ENCODE measurements at regions not wholly inside any gene's neighbourhood (a gene's known extent, or its start where the extent isn't known, plus 50 kb on each side); places are given as distances from the start of the nearest gene placed in this dataset.
"Not testable (repeated sequence)": the region's sequence is repeated elsewhere in the genome, so short reads cannot be mapped to it uniquely, and the experiment has no call there.

GRCh38 chr4:17020901-17021300, 122.5 kb upstream of the LDB2 start:
- no peaks in the 10 kb centered on the region for H3K9me3 ChIP-seq
- intact Hi-C loops (cut with DNase I), result no loop called here
- H3K36me3 ChIP-seq, result no peaks in the 10 kb centered on the region
- H3K4me1 ChIP-seq, result no peaks in the 10 kb centered on the region
- H3K4me3 ChIP-seq, result no peak overlapping the region
- TF ChIP-seq CTCF (IDR thresholded peaks at IDR 0.05), result no peak
- no peak for DNase-seq
- ATAC-seq, result no peak
- no peaks in the 10 kb centered on the region for H3K27me3 ChIP-seq
- H3K27ac ChIP-seq, result no peak overlapping the region

GRCh38 chr4:17020451-17020850, 122.0 kb upstream of the LDB2 start:
- H3K27me3 ChIP-seq, result no peaks in the 10 kb centered on the region
- intact Hi-C loops (cut with DNase I), result no loop called here
- no peak overlapping the region for H3K27ac ChIP-seq
- H3K4me3 ChIP-seq, result no peak overlapping the region
- no peak for TF ChIP-seq CTCF (IDR thresholded peaks at IDR 0.05)
- no peaks in the 10 kb centered on the region for H3K36me3 ChIP-seq
- no peaks in the 10 kb centered on the region for H3K4me1 ChIP-seq
- H3K9me3 ChIP-seq, result no peaks in the 10 kb centered on the region
- DNase-seq (no peak), ATAC-seq (no peak)

GRCh38 chr4:17018621-17019020, 120.2 kb upstream of the LDB2 start:
- H3K36me3 ChIP-seq; intact Hi-C loops (cut with DNase I); H3K27me3 ChIP-seq; H3K9me3 ChIP-seq; DNase-seq; H3K4me3 ChIP-seq; H3K27ac ChIP-seq; H3K4me1 ChIP-seq; ATAC-seq: not testable (repeated sequence)

- no peak for DNase-seq
- Histone ChIP-seq H3K4me3 (no peak overlapping the region), H3K9me3 (no peaks in the 10 kb centered on the region), H3K27me3 (no peaks in the 10 kb centered on the region), H3K36me3 (no peaks in the 10 kb centered on the region), H3K27ac (no peak overlapping the region), H3K4me1 (no peaks in the 10 kb centered on the region)
- no peak for ATAC-seq
- no peak for TF ChIP-seq CTCF (IDR thresholded peaks at IDR 0.05)
- intact Hi-C loops (cut with DNase I), result no loop called here
Measured at GRCh38 chr4:17018013-17018412, 119.6 kb upstream of the LDB2 start.

- Histone ChIP-seq H3K9me3 (no peaks in the 10 kb centered on the region), H3K27me3 (no peaks in the 10 kb centered on the region), H3K36me3 (no peaks in the 10 kb centered on the region), H3K27ac (no peak overlapping the region), H3K4me1 (no peaks in the 10 kb centered on the region), H3K4me3 (no peak overlapping the region)
- TF ChIP-seq CTCF (IDR thresholded peaks at IDR 0.05), result no peak
- DNase-seq (no peak), ATAC-seq (no peak)
- intact Hi-C loops (cut with DNase I), result no loop called here
Measured at GRCh38 chr4:17013382-17014006, 115.0 kb upstream of the LDB2 start.

GRCh38 chr4:17012451-17012850, 114.0 kb upstream of the LDB2 start:
- no peak overlapping the region for H3K27ac ChIP-seq
- H3K36me3 ChIP-seq, result no peaks in the 10 kb centered on the region
- intact Hi-C loops (cut with DNase I), result no loop called here
- H3K27me3 ChIP-seq, result no peaks in the 10 kb centered on the region
- no peaks in the 10 kb centered on the region for H3K9me3 ChIP-seq
- no peaks in the 10 kb centered on the region for H3K4me1 ChIP-seq
- H3K4me3 ChIP-seq, result no peak overlapping the region
- no peak for DNase-seq
- TF ChIP-seq CTCF (IDR thresholded peaks at IDR 0.05), result no peak
- no peak for ATAC-seq

Data from upper lobe of right lung (tissue), 1 donor.